Dedifferentiated amniotic fluid mesenchymal stem cell (primary cell): ENCODE measurements at regions not wholly inside any gene's neighbourhood (a gene's known extent, or its start where the extent isn't known, plus 50 kb on each side); places are given as distances from the start of the nearest gene placed in this dataset.
"Not testable (repeated sequence)": the region's sequence is repeated elsewhere in the genome, so short reads cannot be mapped to it uniquely, and the experiment has no call there.

Source experiments
- DNase-seq: peaks from one replicate; pipeline ENCODE4 v3.0.0-alpha.2; 2016; ENCODE audit errors: extremely low spot score

DNA sequence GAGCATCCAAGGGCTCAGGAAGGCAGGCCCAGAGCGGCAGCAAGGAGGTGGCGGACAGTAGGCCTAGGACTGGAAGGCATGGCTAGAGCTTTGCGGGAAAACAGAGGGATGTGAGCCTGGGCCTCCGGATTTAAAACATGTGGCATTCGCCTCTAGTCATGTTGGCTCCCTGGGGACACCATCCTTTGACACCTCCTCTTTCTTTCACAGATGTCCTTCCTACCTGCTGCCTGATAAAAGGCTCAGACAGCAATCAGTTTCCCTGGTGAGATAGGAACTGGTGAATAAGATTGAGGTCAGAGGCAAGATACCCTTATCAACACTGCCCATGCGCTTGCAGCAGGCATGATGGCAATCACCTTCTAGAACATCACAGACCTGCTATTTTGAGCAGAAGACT lies 277.6 kb downstream of the SIPA1L2 start:
- DNase-seq: no peak

- DNase-seq: no peak
These were observed 278.6 kb downstream of the SIPA1L2 start for GRCh38 chr1:232351335-232351734.

- DNase-seq: no peak
These were observed 283.1 kb downstream of the SIPA1L2 start for GRCh38 chr1:232346844-232347243.

GRCh38 chr1:232344791-232345399 lies 285.0 kb downstream of the SIPA1L2 start:
- no peak for DNase-seq

- DNase-seq: not testable (repeated sequence)
These were observed 285.7 kb downstream of the SIPA1L2 start for GRCh38 chr1:232344186-232344585.

GRCh38 chr1:232340446-232340845 lies 289.5 kb downstream of the SIPA1L2 start:
- DNase-seq: no peak

- no peak for DNase-seq
These were observed 290.9 kb downstream of the SIPA1L2 start for GRCh38 chr1:232339073-232339472.

- DNase-seq: no peak
These were observed 294.1 kb downstream of the SIPA1L2 start for GRCh38 chr1:232335741-232336293.

DNA sequence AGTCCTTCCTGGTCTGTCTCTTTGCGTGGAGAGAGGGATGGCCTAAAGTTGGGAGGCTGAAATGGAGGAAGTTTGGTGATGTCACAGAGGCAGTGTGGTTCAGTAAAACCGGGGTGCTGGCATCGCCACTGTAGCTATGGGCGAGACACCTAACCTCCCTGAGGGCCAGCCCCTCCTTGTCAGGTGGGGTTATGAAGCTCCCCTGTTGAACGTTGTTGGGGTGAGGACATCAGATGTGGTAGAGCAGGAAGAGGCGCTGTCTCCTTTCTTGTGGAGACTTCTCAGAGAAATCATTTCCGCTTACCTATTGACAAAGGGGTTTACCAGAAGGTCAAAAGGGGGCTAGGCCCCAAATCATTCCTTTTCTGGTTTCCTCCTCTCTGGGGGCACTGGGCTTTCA lies 294.7 kb downstream of the SIPA1L2 start:
- DNase-seq: no peak

DNA sequence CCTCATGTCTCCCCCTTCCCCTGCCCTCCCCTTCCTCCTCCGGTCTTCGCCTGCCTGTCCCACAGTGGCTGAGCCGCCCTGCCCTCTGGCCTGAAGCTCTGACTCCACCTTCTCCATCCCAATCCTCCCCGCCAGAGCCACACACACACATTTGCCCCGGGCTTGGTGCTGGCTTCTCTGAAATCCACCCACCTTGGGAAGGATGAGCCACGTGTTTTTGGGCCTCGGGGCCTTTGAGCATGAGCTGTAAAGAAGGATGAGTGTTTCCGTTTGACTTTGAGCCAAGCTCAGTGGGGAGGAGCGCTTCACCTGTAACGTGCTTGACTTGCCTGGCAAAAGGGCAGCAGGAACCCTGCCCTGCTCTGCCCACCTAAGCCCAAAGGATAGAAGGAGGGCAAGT lies 295.1 kb downstream of the SIPA1L2 start:
- DNase-seq: no peak

GRCh38 chr1:232334246-232334645 lies 295.7 kb downstream of the SIPA1L2 start:
- DNase-seq: no peak

DNA sequence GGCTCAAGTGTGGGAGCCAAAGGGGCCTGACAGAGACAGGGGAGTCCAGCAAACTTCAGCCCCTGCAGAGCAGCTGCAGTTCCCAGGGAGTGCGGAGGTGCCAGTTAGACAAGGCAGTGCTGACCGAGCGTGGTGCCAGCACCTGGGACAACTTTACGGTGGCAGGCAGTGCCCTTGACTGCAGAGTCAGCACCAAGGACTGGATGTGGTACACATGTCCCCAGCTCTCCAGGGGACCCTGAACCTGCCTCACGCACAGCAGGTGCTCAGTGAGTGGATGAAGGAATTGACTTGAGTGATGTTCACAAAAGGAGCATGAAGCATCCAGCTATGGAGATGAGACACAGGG lies 296.5 kb downstream of the SIPA1L2 start:
- no peak for DNase-seq

- not testable (repeated sequence) for DNase-seq
These were observed 297.1 kb downstream of the SIPA1L2 start for GRCh38 chr1:232332710-232333418.

DNA sequence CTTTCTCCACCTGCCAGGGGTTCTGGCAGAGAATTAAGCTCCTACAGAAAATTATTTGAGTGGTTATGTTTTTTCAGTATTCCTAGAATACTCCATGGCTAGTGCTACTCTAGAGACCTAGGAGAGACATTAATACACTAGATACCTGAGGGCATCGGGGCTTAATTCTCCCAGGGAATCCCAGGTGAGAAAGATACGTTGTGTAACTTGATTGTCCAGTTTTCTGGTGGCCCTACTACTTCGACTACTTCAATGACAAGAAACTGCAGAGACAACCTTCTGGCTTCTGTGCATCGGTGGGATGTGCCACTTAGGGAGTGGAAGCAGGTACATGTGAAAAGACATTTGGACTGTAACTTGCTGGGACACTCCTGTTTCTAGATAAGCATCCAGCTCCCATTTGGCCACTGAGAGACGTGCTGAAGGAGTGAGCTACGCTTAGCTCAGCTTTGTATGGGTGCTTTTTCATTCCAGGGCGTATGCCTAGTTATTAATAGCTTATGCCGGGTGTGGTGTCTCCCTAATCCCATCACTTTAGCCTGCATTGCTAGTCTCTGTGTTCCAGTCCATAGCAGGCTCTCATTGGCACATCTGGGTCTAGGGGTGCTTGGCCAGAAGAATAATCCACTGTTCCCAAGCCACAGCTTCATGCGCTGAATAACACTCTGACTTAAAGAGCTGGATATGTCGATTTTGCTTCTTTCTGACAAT lies 300.7 kb downstream of the SIPA1L2 start:
- DNase-seq: no peak

- DNase-seq: no peak
These were observed 301.3 kb downstream of the SIPA1L2 start for GRCh38 chr1:232328486-232329102.

GRCh38 chr1:232327899-232328298 lies 302.0 kb downstream of the SIPA1L2 start:
- no peak for DNase-seq

- DNase-seq: no peak
These were observed 302.7 kb downstream of the SIPA1L2 start for GRCh38 chr1:232327269-232327668.

- DNase-seq: no peak
These were observed 307.7 kb downstream of the SIPA1L2 start for GRCh38 chr1:232322162-232322734.

GRCh38 chr1:232319518-232320210 lies 310.3 kb downstream of the SIPA1L2 start:
- no peak for DNase-seq

GRCh38 chr1:232319072-232319471 lies 310.9 kb downstream of the SIPA1L2 start:
- no peak for DNase-seq

GRCh38 chr1:232318143-232318542 lies 311.8 kb downstream of the SIPA1L2 start:
- DNase-seq: no peak
